HL-60 (cell line): ENCODE measurements at regions not wholly inside any gene's neighbourhood (a gene's known extent, or its start where the extent isn't known, plus 50 kb on each side); places are given as distances from the start of the nearest gene placed in this dataset.

Source experiments
- DNase-seq, 2 experiments: peaks; one replicate each; pipeline ENCODE4 v3.0.0-alpha.2; 2010 to 2020; ENCODE audit warnings: low read depth in 1 of 2, low spot score in 1 of 2
- H3K27ac ChIP-seq: fragments of 250-450 bp; sonication (Bioruptor Pico); replicated peaks from 2 replicates; pipeline ENCODE4 v1.5.1; 2020; ENCODE audit warnings: mild to moderate bottlenecking, moderate library complexity
- H3K27me3 ChIP-seq: fragments of 250-450 bp; sonication (Bioruptor Pico); 2 replicates; pipeline ENCODE4 v1.5.1; 2021; ENCODE audit warnings: mild to moderate bottlenecking, moderate library complexity; ENCODE audit not compliant: insufficient read depth, poor library complexity, severe bottlenecking
- H3K4me3 ChIP-seq: replicated peaks from 2 replicates; pipeline ENCODE4 v1.5.1; 2011; ENCODE audit warnings: mild to moderate bottlenecking, control low read depth, low read length; ENCODE audit not compliant: insufficient read depth
- GABPA ChIP-seq: IDR thresholded peaks from 2 replicates; pipeline ENCODE4 v1.6.1; 2012; ENCODE audit warnings: low read depth
- POLR2AphosphoS5 ChIP-seq: IDR thresholded peaks from 2 replicates; pipeline ENCODE4 v1.6.1; 2012; ENCODE audit warnings: low read depth
- SPI1 ChIP-seq: IDR thresholded peaks from 2 replicates; pipeline ENCODE4 v1.6.1; 2012; ENCODE audit warnings: low read depth, mild to moderate bottlenecking, borderline replicate concordance
- TF ChIP-seq, protein P1 (sequence below): IDR thresholded peaks from 2 replicates; pipeline ENCODE4 v1.6.1; 2012; ENCODE audit warnings: low read depth; ENCODE audit not compliant: insufficient replicate concordance
- TF ChIP-seq, protein P2 (sequence below): IDR thresholded peaks from one replicate; pipeline ENCODE4 v1.5.1; 2011; ENCODE audit warnings: low read length, control low read depth, inconsistent platforms; ENCODE audit not compliant: insufficient read depth

- Histone ChIP-seq H3K27me3 (no peaks in the 10 kb centered on the region), H3K27ac (no peak overlapping the region), H3K4me3 (no peak overlapping the region)
- no peak for DNase-seq
- TF ChIP-seq SPI1 (no peak), POLR2AphosphoS5 (no peak), GABPA (no peak)
- TF ChIP-seq, protein P1, sequence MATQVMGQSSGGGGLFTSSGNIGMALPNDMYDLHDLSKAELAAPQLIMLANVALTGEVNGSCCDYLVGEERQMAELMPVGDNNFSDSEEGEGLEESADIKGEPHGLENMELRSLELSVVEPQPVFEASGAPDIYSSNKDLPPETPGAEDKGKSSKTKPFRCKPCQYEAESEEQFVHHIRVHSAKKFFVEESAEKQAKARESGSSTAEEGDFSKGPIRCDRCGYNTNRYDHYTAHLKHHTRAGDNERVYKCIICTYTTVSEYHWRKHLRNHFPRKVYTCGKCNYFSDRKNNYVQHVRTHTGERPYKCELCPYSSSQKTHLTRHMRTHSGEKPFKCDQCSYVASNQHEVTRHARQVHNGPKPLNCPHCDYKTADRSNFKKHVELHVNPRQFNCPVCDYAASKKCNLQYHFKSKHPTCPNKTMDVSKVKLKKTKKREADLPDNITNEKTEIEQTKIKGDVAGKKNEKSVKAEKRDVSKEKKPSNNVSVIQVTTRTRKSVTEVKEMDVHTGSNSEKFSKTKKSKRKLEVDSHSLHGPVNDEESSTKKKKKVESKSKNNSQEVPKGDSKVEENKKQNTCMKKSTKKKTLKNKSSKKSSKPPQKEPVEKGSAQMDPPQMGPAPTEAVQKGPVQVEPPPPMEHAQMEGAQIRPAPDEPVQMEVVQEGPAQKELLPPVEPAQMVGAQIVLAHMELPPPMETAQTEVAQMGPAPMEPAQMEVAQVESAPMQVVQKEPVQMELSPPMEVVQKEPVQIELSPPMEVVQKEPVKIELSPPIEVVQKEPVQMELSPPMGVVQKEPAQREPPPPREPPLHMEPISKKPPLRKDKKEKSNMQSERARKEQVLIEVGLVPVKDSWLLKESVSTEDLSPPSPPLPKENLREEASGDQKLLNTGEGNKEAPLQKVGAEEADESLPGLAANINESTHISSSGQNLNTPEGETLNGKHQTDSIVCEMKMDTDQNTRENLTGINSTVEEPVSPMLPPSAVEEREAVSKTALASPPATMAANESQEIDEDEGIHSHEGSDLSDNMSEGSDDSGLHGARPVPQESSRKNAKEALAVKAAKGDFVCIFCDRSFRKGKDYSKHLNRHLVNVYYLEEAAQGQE = no peak
- TF ChIP-seq, protein P2, sequence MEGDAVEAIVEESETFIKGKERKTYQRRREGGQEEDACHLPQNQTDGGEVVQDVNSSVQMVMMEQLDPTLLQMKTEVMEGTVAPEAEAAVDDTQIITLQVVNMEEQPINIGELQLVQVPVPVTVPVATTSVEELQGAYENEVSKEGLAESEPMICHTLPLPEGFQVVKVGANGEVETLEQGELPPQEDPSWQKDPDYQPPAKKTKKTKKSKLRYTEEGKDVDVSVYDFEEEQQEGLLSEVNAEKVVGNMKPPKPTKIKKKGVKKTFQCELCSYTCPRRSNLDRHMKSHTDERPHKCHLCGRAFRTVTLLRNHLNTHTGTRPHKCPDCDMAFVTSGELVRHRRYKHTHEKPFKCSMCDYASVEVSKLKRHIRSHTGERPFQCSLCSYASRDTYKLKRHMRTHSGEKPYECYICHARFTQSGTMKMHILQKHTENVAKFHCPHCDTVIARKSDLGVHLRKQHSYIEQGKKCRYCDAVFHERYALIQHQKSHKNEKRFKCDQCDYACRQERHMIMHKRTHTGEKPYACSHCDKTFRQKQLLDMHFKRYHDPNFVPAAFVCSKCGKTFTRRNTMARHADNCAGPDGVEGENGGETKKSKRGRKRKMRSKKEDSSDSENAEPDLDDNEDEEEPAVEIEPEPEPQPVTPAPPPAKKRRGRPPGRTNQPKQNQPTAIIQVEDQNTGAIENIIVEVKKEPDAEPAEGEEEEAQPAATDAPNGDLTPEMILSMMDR = no peak
These were observed 149.2 kb downstream of the INSIG2 start for GRCh38 chr2:118237451-118237850.

DNA sequence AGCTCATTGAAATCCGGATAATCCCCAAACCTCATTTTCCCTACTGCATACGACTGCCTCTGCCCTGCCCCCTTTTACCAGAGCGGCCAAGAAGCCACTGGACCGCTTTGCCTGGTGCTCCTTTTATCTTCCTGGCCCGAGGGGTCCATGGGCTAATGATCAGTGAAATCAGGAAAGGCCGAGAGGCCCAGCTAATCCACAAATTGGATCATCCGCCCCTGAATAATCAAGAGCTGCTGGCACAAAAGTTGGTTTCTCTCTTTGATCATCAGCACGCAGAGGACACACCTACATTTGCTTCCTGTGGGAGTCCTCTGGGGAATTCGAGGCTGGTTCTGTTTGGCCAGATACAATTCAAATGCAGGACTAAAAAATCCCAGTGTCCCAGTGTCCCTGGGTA lies 144.5 kb downstream of the INSIG2 start:
- no peak for DNase-seq
- TF ChIP-seq SPI1 = no peak
- TF ChIP-seq, protein P2 = no peak
- no peak for TF ChIP-seq GABPA
- TF ChIP-seq, protein P1 = no peak
- TF ChIP-seq POLR2AphosphoS5 = no peak
- peaks cover 3% of the 10 kb centered on the region for H3K27me3 ChIP-seq

GRCh38 chr2:118232391-118232790 lies 144.1 kb downstream of the INSIG2 start:
- Histone ChIP-seq H3K27ac (no peak overlapping the region), H3K4me3 (no peak overlapping the region), H3K27me3 (peaks cover 4% of the 10 kb centered on the region)
- TF ChIP-seq, protein P1 = no peak
- TF ChIP-seq, protein P2 = no peak
- no peak for TF ChIP-seq GABPA
- no peak for TF ChIP-seq SPI1
- TF ChIP-seq POLR2AphosphoS5 = no peak
- no peak for DNase-seq

More for the DNA sequence above, 144.5 kb downstream of the INSIG2 start:
- no peak overlapping the region for H3K27ac ChIP-seq
- no peak overlapping the region for H3K4me3 ChIP-seq
